GM21447 (cell line): ENCODE measurements at regions not wholly inside any gene's neighbourhood (a gene's known extent, or its start where the extent isn't known, plus 50 kb on each side); places are given as distances from the start of the nearest gene placed in this dataset.
"Not testable (repeated sequence)": the region's sequence is repeated elsewhere in the genome, so short reads cannot be mapped to it uniquely, and the experiment has no call there.

ENCODE experiments used
- ATAC-seq: cut with Tn5 transposase; IDR thresholded peaks from one replicate; pipeline ENCODE4 v1.9.1; 2021; ENCODE audit not compliant: unreplicated experiment

GRCh38 chr9:86585422-86586143, 231.4 kb upstream of the TUT7 start:
- ATAC-seq, result no peak

GRCh38 chr9:86580688-86581087, 226.5 kb upstream of the TUT7 start:
- no peak for ATAC-seq

GRCh38 chr9:86578722-86579121, 224.5 kb upstream of the TUT7 start:
- ATAC-seq, result no peak

GRCh38 chr9:86577420-86578333, 223.5 kb upstream of the TUT7 start:
- no peak for ATAC-seq

GRCh38 chr9:86575825-86576525, 221.8 kb upstream of the TUT7 start:
- no peak for ATAC-seq

GRCh38 chr9:86575137-86575536, 220.9 kb upstream of the TUT7 start:
- no peak for ATAC-seq

GRCh38 chr9:86573886-86574285, 219.7 kb upstream of the TUT7 start:
- ATAC-seq, result no peak

GRCh38 chr9:86572904-86573303, 218.7 kb upstream of the TUT7 start:
- ATAC-seq, result no peak

- not testable (repeated sequence) for ATAC-seq
These were observed 211.4 kb upstream of the TUT7 start for GRCh38 chr9:86565603-86566002.

GRCh38 chr9:86563936-86564335, 209.7 kb upstream of the TUT7 start:
- no peak for ATAC-seq

GRCh38 chr9:86563350-86563749, 209.1 kb upstream of the TUT7 start:
- no peak for ATAC-seq

GRCh38 chr9:86562691-86563090, 208.5 kb upstream of the TUT7 start:
- no peak for ATAC-seq

GRCh38 chr9:86557918-86558317, 203.7 kb upstream of the TUT7 start:
- ATAC-seq, result no peak

- ATAC-seq, result no peak
These were observed 203.0 kb upstream of the TUT7 start for GRCh38 chr9:86557063-86557766.

- ATAC-seq, result no peak
These were observed 201.5 kb upstream of the TUT7 start for GRCh38 chr9:86555661-86556060.

GRCh38 chr9:86550401-86550800, 196.2 kb upstream of the TUT7 start:
- no peak for ATAC-seq

GRCh38 chr9:86549920-86550319, 195.7 kb upstream of the TUT7 start:
- ATAC-seq, result no peak

- no peak for ATAC-seq
These were observed 195.2 kb upstream of the TUT7 start for GRCh38 chr9:86549401-86549811.

GRCh38 chr9:86548220-86548619, 194.0 kb upstream of the TUT7 start:
- ATAC-seq, result no peak

GRCh38 chr9:86547571-86547970, 193.4 kb upstream of the TUT7 start:
- ATAC-seq, result no peak

GRCh38 chr9:86546712-86547111, 192.5 kb upstream of the TUT7 start:
- ATAC-seq, result no peak
